GM12873 (cell line): ENCODE measurements at regions not wholly inside any gene's neighbourhood (a gene's known extent, or its start where the extent isn't known, plus 50 kb on each side); places are given as distances from the start of the nearest gene placed in this dataset.

ENCODE experiments used
- TF ChIP-seq, protein P1 (sequence below): IDR thresholded peaks from 2 replicates; pipeline ENCODE4 v1.5.1; 2012; ENCODE audit warnings: low read depth, mild to moderate bottlenecking, moderate library complexity, low read length, control low read depth; ENCODE audit not compliant: insufficient read depth; ENCODE audit errors: missing control alignments

DNA sequence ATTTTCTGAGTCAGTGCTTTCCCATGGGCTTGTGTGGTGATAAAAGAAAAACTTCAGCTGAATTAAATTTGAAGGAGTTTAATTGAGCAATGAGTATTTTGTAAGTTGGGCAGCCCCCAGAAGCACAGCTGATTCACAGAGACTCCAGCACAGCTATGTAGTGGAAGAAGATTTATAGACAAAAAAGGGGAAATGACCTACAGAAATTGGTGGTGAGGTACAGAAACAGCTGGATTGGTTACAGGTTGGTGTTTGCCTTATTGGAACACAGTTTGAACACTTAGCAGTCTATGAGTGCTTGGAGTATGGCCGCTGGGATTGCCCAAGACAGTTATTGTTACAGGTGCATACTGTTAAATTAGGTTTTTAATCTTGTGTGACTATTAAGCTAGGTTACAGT, 96.9 kb upstream of the PTPRK start:
- TF ChIP-seq, protein P1, sequence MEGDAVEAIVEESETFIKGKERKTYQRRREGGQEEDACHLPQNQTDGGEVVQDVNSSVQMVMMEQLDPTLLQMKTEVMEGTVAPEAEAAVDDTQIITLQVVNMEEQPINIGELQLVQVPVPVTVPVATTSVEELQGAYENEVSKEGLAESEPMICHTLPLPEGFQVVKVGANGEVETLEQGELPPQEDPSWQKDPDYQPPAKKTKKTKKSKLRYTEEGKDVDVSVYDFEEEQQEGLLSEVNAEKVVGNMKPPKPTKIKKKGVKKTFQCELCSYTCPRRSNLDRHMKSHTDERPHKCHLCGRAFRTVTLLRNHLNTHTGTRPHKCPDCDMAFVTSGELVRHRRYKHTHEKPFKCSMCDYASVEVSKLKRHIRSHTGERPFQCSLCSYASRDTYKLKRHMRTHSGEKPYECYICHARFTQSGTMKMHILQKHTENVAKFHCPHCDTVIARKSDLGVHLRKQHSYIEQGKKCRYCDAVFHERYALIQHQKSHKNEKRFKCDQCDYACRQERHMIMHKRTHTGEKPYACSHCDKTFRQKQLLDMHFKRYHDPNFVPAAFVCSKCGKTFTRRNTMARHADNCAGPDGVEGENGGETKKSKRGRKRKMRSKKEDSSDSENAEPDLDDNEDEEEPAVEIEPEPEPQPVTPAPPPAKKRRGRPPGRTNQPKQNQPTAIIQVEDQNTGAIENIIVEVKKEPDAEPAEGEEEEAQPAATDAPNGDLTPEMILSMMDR: no peak

DNA sequence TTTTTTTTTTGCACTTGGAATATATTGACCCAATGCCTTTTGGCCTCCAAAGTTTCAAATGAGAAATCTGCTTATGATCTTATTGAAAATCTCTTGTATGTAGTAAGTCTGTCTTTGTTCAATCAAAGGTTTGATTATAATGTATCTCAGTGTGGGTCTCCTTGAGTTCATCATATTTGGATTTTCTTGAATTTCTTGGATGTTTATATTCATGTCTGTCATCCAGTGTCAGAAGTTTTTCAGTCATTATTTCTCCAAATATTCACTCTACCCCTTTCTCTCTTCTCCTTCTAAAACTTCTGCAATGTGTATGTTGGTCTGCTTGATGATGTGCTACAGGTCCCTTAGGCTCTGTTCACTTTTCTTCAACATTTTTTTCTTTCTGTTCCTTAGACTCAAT, 95.9 kb upstream of the PTPRK start:
- TF ChIP-seq, protein P1: no peak

DNA sequence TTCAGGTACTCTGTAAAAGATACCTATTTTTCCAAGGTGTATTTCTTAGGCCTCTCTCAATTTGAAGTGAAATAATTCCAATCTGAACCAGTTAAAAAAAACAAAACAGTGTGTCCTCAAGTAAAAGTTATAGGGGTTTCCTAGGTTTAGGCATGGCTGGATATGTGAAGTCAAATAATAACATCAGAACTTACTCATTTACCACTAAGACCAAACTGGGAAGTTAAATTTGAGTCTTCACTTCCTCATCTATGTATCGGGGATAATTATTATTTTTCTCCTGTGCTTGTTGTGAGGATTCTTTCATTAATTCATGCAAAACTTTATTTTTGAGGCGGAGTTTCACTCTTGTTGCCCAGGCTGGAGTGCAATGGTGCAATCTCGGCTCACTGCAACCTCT, 86.2 kb upstream of the PTPRK start:
- TF ChIP-seq, protein P1: no peak

DNA sequence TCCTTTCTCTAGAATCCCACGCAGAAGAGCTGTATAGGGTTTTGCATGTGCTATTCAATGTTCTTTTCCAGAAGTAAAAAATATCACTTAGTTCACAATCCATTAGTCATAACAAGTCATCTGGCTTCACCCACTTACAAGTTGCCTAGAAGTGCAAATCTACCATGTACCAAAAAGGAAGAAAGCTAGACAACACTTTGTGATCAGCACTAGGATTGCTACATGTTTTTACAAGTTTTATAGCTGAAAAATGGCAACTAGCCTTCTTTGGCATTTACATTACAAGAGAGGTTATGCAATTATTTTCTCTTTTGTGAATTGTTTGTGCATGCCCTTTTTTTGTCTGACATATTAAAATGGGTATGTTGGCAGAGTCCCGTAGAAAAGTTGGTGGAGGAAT, 85.6 kb upstream of the PTPRK start:
- TF ChIP-seq, protein P1: no peak

DNA sequence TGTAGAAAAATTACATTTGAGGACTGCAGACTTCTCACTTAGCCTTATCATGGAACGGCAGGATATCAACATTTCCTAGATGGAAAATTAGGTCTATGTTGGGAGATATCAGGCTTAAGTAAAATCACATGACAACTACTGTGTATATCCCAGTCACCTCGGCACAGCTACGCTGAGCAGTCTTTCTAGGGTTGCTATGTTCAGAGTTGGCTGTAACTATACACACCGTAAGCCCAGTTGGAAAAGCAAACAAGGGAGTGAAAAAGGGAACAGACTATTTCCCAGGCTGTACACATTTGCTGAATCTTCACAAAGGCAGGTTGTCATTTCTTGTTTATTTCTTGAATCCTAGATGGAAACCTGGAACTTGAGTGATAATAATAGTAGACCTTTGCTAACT, 80.7 kb upstream of the PTPRK start:
- TF ChIP-seq, protein P1: no peak

DNA sequence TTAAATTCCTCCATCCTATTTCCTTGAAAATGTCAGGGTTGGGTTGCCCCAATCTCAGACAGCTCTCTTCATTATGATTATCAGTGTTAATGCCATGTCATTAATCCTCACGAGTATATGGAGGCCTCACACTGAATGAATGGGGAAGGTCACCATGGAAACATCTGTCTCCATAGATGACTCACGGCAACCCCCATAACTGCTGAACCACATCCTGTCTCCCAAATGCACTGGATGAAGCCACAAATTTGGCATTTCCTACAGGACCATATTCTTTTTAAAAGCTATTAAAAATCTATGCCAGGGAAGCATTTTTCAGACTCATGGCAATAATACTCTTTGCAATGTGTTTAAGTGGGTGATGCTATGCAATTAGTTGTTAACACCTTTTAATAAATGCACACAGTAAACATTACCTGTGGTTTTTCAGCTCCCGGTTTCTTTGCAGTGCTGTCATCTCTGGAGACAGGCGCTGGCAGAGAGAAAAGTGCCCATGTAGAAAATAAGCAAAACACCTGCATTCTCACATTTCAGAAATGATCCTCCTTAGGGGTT, 80.1 kb upstream of the PTPRK start:
- TF ChIP-seq, protein P1: no peak

DNA sequence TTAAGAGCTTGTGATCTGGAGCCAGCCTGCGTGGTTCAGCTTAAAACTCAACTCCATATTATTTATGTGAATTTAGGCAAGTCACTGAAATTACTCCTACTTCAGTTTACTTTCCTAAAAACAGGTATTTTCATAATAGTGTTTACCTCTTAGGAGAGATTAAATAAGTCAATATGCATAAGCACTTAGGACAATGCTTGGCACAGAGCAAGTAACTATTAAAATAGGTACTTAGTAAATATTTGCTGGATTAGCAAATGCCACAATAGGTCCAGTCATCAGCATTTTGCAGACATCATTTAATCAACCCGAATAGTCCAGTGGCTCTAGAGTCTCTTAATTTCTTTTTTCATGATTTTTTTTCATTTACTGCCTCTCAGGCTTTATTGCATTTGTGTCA, 78.6 kb upstream of the PTPRK start:
- TF ChIP-seq, protein P1: no peak
